Skin of body (tissue), 1 donor: ENCODE measurements at regions not wholly inside any gene's neighbourhood (a gene's known extent, or its start where the extent isn't known, plus 50 kb on each side); places are given as distances from the start of the nearest gene placed in this dataset.
"Not testable (repeated sequence)": the region's sequence is repeated elsewhere in the genome, so short reads cannot be mapped to it uniquely, and the experiment has no call there.

Experiments
- DNase-seq: peaks from one replicate; lab custom pipeline; 2025; lab: John Stamatoyannopoulos, UW

DNA sequence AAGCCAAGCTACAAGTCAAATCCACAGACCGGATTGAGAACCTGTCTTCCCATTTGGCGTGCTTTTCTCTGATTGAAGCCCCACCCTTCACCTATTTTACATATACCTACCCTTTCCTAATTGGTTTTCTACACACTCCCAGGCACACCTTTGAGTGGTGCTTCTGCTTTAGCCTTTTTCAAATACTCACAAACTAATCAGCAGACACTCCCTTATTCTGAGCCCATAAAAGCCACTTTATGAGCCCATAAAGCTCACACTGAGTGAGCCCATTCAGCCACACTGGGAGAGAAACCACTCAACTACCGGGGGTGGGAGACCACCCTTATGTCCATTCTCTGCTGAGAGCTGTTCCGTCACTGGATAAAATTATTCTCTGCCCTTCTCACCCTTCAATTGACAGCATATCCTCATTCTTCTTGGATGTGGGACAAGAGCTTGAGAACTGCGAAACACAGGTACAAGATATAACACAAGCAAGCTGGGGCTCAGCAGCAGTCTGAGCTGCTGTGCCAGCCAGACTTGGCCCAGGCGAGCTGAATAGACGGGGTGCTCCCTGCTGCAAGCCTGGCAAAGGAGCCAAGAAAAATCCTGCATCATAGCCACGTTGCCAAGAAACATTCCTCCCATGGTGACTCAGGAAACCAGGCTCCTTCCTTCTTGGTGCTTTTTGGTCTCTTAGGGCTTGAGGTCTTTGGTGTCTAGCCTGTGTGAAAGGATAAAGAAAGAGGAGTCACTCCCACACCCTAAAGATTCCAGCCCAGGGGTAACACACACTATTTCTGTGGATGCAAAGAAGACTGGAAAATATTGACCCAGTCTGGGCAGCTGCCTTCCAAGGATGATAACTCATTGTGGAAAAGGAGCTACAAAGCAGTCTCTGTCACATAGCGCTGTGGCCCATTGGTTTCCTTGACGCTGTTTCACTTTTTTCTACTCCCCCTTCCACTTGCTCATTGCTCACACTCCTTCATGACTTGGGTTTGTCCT, 609.7 kb downstream of the MCTP2 start:
- no peak for DNase-seq

- no peak for DNase-seq
Measured at GRCh38 chr15:94843060-94843459, 611.7 kb downstream of the MCTP2 start.

- peak; percentile 24 for DNase-seq
Measured at GRCh38 chr15:94844198-94844537, 612.8 kb downstream of the MCTP2 start.

DNA sequence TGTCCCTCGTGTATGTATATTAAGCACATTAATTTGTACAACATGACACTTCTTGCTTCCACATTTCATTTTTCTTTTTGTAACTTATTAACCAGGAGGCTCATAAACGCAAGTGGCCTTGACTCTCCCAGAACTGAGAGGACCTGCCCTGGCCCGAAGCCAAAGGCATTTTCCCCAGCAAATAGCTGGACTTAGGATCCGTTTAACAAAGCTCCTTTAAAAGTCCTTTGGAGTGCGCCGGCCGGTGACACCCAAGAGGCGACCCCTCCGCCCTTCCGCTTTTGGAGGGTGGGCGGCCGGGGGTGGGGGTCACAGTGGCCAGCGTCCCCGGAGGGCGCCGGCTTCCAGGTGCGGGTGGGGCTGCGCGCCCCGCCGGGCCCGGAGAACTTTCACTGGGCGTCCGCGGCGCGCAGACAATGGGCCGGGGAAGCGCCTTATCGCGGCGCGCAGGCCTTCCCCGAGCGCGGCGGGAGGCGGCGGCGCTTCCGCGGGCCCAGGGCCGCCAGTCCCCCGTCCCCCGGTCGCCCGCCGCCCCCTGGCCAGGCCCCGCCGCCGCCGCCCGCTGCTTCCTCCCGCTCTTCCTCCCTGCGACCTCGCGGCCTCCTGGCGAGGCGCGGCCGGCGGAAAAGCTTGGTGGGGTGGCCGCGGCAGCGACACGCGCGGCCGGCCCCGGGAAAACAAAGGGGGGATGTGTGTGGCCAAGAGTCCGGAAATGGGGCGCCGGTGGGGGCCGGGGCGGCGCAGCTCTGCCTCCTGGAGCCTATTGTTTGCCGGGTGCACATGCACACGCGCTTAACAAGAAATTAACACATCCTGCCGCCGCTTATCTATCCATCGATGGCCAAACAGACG, 613.4 kb downstream of the MCTP2 start:
- peak; percentile 44 for DNase-seq

GRCh38 chr15:94845390-94845716, 614.0 kb downstream of the MCTP2 start:
- DNase-seq: no peak

GRCh38 chr15:94847325-94847724, 616.0 kb downstream of the MCTP2 start:
- no peak for DNase-seq

DNA sequence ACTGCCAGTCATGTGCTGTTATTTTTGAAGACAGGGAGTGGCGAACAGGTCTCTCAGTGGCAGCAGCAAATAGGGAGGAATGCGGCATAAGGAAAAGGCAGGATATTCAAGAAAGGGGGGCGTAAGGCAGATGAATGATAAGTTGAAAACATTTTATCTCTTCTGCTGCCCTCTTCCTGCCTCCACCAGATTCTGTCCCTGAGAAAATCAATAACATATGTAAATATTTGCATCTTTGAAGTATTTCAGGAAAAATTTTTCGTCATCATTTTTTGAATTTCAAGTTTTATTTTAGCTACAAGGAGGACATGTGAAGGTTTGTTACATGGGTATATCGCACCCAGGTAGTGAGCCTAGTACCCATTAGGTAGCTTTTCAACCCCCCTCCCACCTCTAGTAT, 616.7 kb downstream of the MCTP2 start:
- DNase-seq: no peak

- DNase-seq: no peak
Measured at GRCh38 chr15:94855018-94855408, 623.7 kb downstream of the MCTP2 start.

DNA sequence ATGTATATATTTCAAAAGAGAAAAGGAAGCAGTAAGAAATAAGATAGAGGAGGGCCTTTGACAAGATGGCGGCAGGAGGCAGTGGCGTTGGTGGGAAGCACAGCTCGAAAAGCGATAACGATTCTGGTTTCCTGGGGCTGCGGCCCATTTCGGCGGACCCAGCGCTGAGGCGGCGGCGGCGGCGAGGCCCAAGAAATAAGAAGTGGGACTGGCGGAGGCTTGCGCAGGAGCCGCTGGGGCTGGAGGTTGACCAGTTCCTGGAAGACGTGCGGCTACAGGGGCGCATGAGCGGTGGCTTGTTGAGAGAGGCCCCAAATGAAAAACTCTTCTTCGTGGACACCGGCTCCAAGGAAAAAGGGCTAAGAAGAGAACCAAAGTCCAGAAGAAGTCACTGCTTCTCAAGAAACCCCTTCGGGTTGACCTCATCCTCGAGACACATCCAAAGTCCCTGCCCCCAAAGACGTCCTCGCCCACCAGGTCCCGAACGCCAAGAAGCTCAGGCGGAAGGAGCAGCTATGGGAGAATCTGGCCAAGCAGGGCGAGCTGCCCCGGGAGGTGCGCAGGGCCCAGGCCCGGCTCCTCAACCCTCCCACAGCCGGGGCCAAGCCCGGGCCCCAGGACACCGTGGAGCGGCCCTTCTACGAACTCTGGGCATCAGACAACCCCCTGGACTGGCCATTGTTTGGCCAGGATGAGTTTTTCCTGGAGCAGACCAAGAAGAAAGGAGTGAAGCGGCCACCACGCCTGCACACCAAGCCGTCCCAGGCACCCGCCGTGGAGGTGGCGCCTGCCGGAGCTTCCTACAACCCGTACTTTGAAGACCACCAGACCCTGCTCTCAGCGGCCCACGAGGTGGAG, 624.3 kb downstream of the MCTP2 start:
- DNase-seq: no peak

- no peak for DNase-seq
Measured at GRCh38 chr15:94856267-94856854, 625.0 kb downstream of the MCTP2 start.

- DNase-seq: no peak
Measured at GRCh38 chr15:94857466-94857865, 626.1 kb downstream of the MCTP2 start.

DNA sequence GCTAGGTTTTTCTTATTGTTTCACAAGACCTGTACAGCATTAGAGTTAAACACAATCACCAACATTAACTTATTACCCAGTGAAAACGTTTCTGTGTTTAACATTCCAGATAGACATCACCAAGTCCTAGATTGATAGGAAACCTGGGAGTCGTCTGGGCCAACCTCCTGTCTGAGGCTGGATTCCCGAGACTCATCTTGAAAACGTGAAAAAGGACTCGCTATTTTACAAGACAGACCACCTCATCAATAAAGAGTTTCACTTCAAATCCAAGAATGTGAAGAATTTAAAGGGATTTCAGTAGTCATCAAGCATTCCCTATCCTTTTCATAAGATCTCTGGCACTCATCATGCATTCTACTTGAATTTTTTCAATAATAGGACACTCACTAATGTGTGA, 626.6 kb downstream of the MCTP2 start:
- DNase-seq: no peak

GRCh38 chr15:94858449-94858848, 627.1 kb downstream of the MCTP2 start:
- no peak for DNase-seq

GRCh38 chr15:94858920-94859319, 627.6 kb downstream of the MCTP2 start:
- DNase-seq: no peak

- DNase-seq: no peak
Measured at GRCh38 chr15:94864600-94864999, 633.2 kb downstream of the MCTP2 start.

- not testable (repeated sequence) for DNase-seq
Measured at GRCh38 chr15:94868265-94868664, 636.9 kb downstream of the MCTP2 start.

- no peak for DNase-seq
Measured at GRCh38 chr15:94875550-94875949, 644.2 kb downstream of the MCTP2 start.

- no peak for DNase-seq
Measured at GRCh38 chr15:94877833-94878232, 646.5 kb downstream of the MCTP2 start.

- no peak for DNase-seq
Measured at GRCh38 chr15:94882071-94882712, 650.8 kb downstream of the MCTP2 start.

- no peak for DNase-seq
Measured at GRCh38 chr15:94887391-94887790, 656.0 kb downstream of the MCTP2 start.

GRCh38 chr15:94889153-94889552, 657.8 kb downstream of the MCTP2 start:
- no peak for DNase-seq
